LNCaP clone FGC (cell line): ENCODE measurements at regions not wholly inside any gene's neighbourhood (a gene's known extent, or its start where the extent isn't known, plus 50 kb on each side); places are given as distances from the start of the nearest gene placed in this dataset.

Source experiments
- DNase-seq: peaks from one replicate; pipeline ENCODE4 v3.0.0-alpha.2; 2011; ENCODE audit warnings: low read depth
- H3K4me3 ChIP-seq: 2 replicates; pipeline ENCODE4 v1.5.1; 2011; ENCODE audit warnings: mild to moderate bottlenecking, low read depth, low read length, control low read depth
- CTCF ChIP-seq: IDR thresholded peaks from 2 replicates; pipeline ENCODE4 v1.5.1; 2012; ENCODE audit warnings: mild to moderate bottlenecking; ENCODE audit not compliant: control insufficient read depth, insufficient read depth; ENCODE audit errors: extremely low read depth

- no peak for TF ChIP-seq CTCF
- H3K4me3 ChIP-seq: no peak overlapping the region
- DNase-seq: no peak
These were observed 191.5 kb upstream of the RMP24 start for GRCh38 chr18:35780937-35781336.

GRCh38 chr18:35782926-35783325 lies 189.6 kb upstream of the RMP24 start:
- no peak for DNase-seq
- no peak for TF ChIP-seq CTCF
- H3K4me3 ChIP-seq: no peak overlapping the region

DNA sequence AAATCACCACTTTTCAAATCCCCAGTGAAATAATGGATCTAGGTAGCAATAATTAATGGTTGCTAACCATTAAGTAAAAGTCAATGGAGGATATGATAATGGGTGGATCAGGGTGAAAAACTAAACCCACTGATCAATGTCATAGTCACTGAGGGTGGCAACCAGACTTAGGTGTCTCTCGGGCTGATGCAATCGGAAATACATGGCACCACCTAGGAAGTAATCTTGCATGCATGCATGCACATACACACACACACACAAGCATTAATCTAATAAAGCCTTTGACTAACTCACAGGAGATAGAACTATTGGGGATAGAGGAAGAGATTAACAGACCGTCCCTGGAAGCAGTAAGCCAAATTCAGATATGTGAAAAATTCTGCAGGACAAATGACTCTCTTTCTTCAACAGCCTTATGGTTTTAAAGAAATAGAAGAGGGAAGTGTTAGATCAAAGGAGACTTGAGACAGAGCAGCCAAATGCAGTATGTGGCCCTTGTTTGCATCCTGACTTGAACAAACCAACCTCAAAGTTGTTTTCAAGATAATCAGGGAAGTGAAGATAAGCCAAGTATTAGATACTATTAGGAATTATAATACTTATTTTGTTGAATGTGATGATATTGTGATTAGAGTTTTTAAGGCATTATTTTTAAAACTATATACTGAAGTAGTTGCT lies 186.0 kb upstream of the RMP24 start:
- no peak for DNase-seq
- no peak overlapping the region for H3K4me3 ChIP-seq

GRCh38 chr18:35789543-35789942 lies 182.9 kb upstream of the RMP24 start:
- no peak for DNase-seq
- TF ChIP-seq CTCF: no peak
- no peak overlapping the region for H3K4me3 ChIP-seq

More for the DNA sequence above, 186.0 kb upstream of the RMP24 start:
- no peak for TF ChIP-seq CTCF

DNA sequence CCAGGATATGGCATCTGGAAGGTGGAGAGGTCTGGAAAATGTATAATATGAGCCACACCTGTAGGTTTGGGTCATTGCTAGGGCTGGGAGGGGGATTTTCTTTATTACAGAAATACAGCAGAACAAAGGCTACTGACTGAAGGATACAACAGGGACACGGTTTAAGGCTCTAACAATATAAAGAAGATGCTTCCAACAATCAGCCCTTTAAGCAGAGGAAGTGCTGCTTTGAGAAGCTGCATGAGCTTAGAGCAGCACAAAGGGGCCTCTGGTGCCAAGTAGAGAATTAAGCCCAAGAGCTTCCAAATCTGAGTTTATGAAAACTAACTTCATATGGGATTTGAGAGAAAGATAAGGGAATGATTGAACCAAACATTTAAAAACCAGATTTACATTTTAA lies 174.5 kb upstream of the RMP24 start:
- no peak overlapping the region for H3K4me3 ChIP-seq
- no peak for DNase-seq
- no peak for TF ChIP-seq CTCF

- no peak for DNase-seq
- no peak for TF ChIP-seq CTCF
- no peak overlapping the region for H3K4me3 ChIP-seq
These were observed 168.9 kb upstream of the RMP24 start for GRCh38 chr18:35803551-35803950.

GRCh38 chr18:35804377-35804776 lies 168.1 kb upstream of the RMP24 start:
- H3K4me3 ChIP-seq: no peak overlapping the region
- no peak for DNase-seq
- TF ChIP-seq CTCF: no peak
